ENCODE measurements at regions not wholly inside any gene's neighbourhood (a gene's known extent, or its start where the extent isn't known, plus 50 kb on each side); places are given as distances from the start of the nearest gene placed in this dataset.

DNA sequence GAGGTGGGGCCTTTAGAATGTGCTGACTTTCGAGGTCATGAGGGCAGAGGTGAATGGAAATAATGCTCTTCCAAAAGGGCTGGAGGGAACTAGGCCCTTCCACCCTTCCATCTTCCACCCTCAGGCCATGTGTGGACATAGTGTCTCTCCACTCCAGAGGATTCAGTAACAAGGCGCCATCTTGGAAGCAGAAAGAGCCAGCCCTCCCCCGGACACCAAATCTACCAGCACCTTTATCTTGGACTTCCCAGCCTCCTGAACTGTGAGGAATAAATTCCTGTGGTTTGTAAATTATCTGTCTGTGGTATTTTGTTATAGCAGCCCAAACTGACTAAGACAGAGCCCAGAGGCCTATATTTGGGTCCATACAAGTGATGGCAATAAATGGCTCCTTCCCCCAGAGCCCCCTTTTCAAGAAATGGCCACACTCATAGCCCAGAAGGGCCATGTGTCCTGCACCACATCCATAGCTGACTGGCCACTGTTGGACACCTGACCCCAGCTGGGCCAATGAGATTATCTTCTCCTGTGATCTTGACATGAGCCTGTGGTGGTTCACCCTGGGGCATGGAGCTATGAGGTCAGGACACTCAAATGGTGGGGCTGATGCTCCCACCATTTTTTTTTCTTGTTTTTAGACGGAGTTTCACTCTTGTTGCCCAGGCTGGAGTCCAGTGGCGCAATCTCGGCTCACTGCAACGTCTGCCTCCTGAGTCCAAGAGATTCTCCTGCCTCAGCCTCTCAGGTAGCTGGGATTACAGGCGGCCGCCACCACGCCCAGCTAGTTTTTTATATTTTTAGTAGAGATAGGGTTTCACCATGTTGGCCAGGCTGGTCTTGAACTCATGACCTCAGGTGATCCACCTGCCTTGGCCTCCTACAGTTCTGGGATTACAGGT is 114.9 kb downstream of the RRAGC start (continued):
- peak; percentile 69 for TF ChIP-seq SMARCC2 (IDR thresholded peaks at IDR 0.05; ENCODE audit: low read depth)
- TF ChIP-seq ZNF239 (CRISPR knock-in tag; IDR thresholded peaks at IDR 0.05), result no peak
- peak; percentile 66; the same call in 1 of the 2 replicates for TF ChIP-seq ZNF395 (CRISPR knock-in tag; IDR thresholded peaks at IDR 0.05)
- TF ChIP-seq CHD7 (IDR thresholded peaks at IDR 0.05; ENCODE audit: low read depth, low read length), result no peak
- no peak for TF ChIP-seq PTTG1 (tag; IDR thresholded peaks at IDR 0.05; ENCODE audit: low read depth)
- no peak for TF ChIP-seq SPI1 (IDR thresholded peaks at IDR 0.05; ENCODE audit: borderline replicate concordance, low read depth, low read length)
- no peak for TF ChIP-seq ZNF347 (CRISPR knock-in tag; IDR thresholded peaks at IDR 0.05; ENCODE audit: low read depth)
- TF ChIP-seq WHSC1 (IDR thresholded peaks at IDR 0.05; ENCODE audit: low read length), result no peak
- TF ChIP-seq, protein P1, sequence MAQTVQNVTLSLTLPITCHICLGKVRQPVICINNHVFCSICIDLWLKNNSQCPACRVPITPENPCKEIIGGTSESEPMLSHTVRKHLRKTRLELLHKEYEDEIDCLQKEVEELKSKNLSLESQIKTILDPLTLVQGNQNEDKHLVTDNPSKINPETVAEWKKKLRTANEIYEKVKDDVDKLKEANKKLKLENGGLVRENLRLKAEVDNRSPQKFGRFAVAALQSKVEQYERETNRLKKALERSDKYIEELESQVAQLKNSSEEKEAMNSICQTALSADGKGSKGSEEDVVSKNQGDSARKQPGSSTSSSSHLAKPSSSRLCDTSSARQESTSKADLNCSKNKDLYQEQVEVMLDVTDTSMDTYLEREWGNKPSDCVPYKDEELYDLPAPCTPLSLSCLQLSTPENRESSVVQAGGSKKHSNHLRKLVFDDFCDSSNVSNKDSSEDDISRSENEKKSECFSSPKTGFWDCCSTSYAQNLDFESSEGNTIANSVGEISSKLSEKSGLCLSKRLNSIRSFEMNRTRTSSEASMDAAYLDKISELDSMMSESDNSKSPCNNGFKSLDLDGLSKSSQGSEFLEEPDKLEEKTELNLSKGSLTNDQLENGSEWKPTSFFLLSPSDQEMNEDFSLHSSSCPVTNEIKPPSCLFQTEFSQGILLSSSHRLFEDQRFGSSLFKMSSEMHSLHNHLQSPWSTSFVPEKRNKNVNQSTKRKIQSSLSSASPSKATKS (CRISPR knock-in tag; IDR thresholded peaks at IDR 0.05), result no peak
- no peak for TF ChIP-seq TFAM (CRISPR knock-in tag; conservative IDR thresholded peaks at IDR 0.05)

Measured in K562 (cell line).